ENCODE measurements at regions not wholly inside any gene's neighbourhood (a gene's known extent, or its start where the extent isn't known, plus 50 kb on each side); places are given as distances from the start of the nearest gene placed in this dataset.

- Histone ChIP-seq H3K4me3 (no peak overlapping the region), H3K27ac (replicated peaks) (no peak overlapping the region), H3K36me3 (no peaks in the 10 kb centered on the region), H3K4me1 (peaks cover 24% of the 10 kb centered on the region), H3K27me3 (ENCODE audit: low read depth) (no peaks in the 10 kb centered on the region), H3K9me3 (replicated peaks) (no peaks in the 10 kb centered on the region)
- DNase-seq = no peak
- no peak for TF ChIP-seq CTCF (IDR thresholded peaks at IDR 0.05; ENCODE audit: borderline replicate concordance)
- intact Hi-C loops (cut with micrococcal nuclease) = no loop called here
Measured at GRCh38 chr2:220858101-220858500, 714.0 kb downstream of the EPHA4 start.

GRCh38 chr2:220871909-220872308 is 700.2 kb downstream of the EPHA4 start:
- intact Hi-C loops (cut with micrococcal nuclease) = no loop called here
- Histone ChIP-seq H3K4me1 (peaks cover 4% of the 10 kb centered on the region), H3K27ac (replicated peaks) (no peak overlapping the region), H3K27me3 (ENCODE audit: low read depth) (no peaks in the 10 kb centered on the region), H3K36me3 (no peaks in the 10 kb centered on the region), H3K4me3 (no peak overlapping the region), H3K9me3 (replicated peaks) (no peaks in the 10 kb centered on the region)
- no peak for DNase-seq
- no peak for TF ChIP-seq CTCF (IDR thresholded peaks at IDR 0.05; ENCODE audit: borderline replicate concordance)

- peaks cover 4% of the 10 kb centered on the region for H3K4me1 ChIP-seq
- intact Hi-C loops (cut with micrococcal nuclease) = no loop called here
- no peak overlapping the region for H3K27ac ChIP-seq (replicated peaks)
- H3K27me3 ChIP-seq (ENCODE audit: low read depth) = no peaks in the 10 kb centered on the region
- DNase-seq = no peak
- no peak for TF ChIP-seq CTCF (IDR thresholded peaks at IDR 0.05; ENCODE audit: borderline replicate concordance)
- no peak overlapping the region for H3K4me3 ChIP-seq
- H3K9me3 ChIP-seq (replicated peaks) = no peaks in the 10 kb centered on the region
- H3K36me3 ChIP-seq = no peaks in the 10 kb centered on the region
Measured at GRCh38 chr2:220876080-220876824, 695.9 kb downstream of the EPHA4 start.

- peaks cover 4% of the 10 kb centered on the region for H3K4me1 ChIP-seq
- H3K9me3 ChIP-seq (replicated peaks) = no peaks in the 10 kb centered on the region
- no peak overlapping the region for H3K4me3 ChIP-seq
- DNase-seq = no peak
- no peaks in the 10 kb centered on the region for H3K36me3 ChIP-seq
- no peak overlapping the region for H3K27ac ChIP-seq (replicated peaks)
- intact Hi-C loops (cut with micrococcal nuclease) = no loop called here
- no peaks in the 10 kb centered on the region for H3K27me3 ChIP-seq (ENCODE audit: low read depth)
- no peak for TF ChIP-seq CTCF (IDR thresholded peaks at IDR 0.05; ENCODE audit: borderline replicate concordance)
Measured at GRCh38 chr2:220877491-220877890, 694.6 kb downstream of the EPHA4 start.

- no peak overlapping the region for H3K4me3 ChIP-seq
- intact Hi-C loops (cut with micrococcal nuclease) = no loop called here
- no peaks in the 10 kb centered on the region for H3K36me3 ChIP-seq
- peaks cover 4% of the 10 kb centered on the region for H3K4me1 ChIP-seq
- no peak for DNase-seq
- TF ChIP-seq CTCF (IDR thresholded peaks at IDR 0.05; ENCODE audit: borderline replicate concordance) = no peak
- H3K27me3 ChIP-seq (ENCODE audit: low read depth) = no peaks in the 10 kb centered on the region
- no peak overlapping the region for H3K27ac ChIP-seq (replicated peaks)
- no peaks in the 10 kb centered on the region for H3K9me3 ChIP-seq (replicated peaks)
Measured at GRCh38 chr2:220877897-220878296, 694.2 kb downstream of the EPHA4 start.
